Caco-2 (cell line): ENCODE measurements at regions not wholly inside any gene's neighbourhood (a gene's known extent, or its start where the extent isn't known, plus 50 kb on each side); places are given as distances from the start of the nearest gene placed in this dataset.
A peak's percentile ranks its signal among the peaks of the same experiment; 100 is the strongest.

Experiments
- BruUV-seq: library from RNA; stranded (reverse); fragments of 400-500 nt; replicated peaks from 2 replicates; lab custom pipeline; 2021; lab: Mats Ljungman, UMichigan
- CTCF ChIA-PET: fragments of 300-600 bp; sonication (Branson Sonifier 250); formaldehyde crosslinking; loops from one replicate; lab custom pipeline; 2022; ENCODE audit warnings: antibody characterized with exemption; lab: Charles Lee
- POLR2A ChIA-PET: fragments of 300-600 bp; sonication (Branson Sonifier 250); formaldehyde crosslinking; loops from one replicate; lab custom pipeline; 2022; ENCODE audit warnings: antibody characterized with exemption; lab: Charles Lee
- DNase-seq, 2 experiments: peaks; one replicate each; pipeline versions ENCODE4 v3.0.0 to v3.0.0-alpha.2; 2020 to 2022
- H3K27me3 ChIP-seq: replicated peaks from 2 replicates; pipeline ENCODE4 v1.6.0; 2011; ENCODE audit warnings: low read length; ENCODE audit not compliant: control insufficient read depth, insufficient read depth
- H3K36me3 ChIP-seq: 2 replicates; pipeline ENCODE4 v1.5.1; 2011; ENCODE audit warnings: low read length; ENCODE audit not compliant: control insufficient read depth, insufficient read depth
- H3K4me1 ChIP-seq: fragments of 250-450 bp; sonication (Bioruptor Pico); 2 replicates; pipeline ENCODE4 v1.5.1; 2020; ENCODE audit warnings: mild to moderate bottlenecking
- H3K4me3 ChIP-seq: 2 replicates; pipeline ENCODE4 v1.5.1; 2011; ENCODE audit warnings: low read depth, mild to moderate bottlenecking, control low read depth, low read length
- H3K9me3 ChIP-seq: fragments of 250-450 bp; sonication (Bioruptor Pico); 2 replicates; pipeline ENCODE4 v1.5.1; 2020; ENCODE audit warnings: mild to moderate bottlenecking, moderate library complexity
- H3K27ac Mint-ChIP-seq: one replicate; pipeline ENCODE4 v1.8.0; 2022; ENCODE audit warnings: mixed read lengths; ENCODE audit not compliant: unreplicated experiment
- H3K27me3 Mint-ChIP-seq: one replicate; pipeline ENCODE4 v1.8.0; 2022; ENCODE audit warnings: mixed read lengths; ENCODE audit not compliant: insufficient read depth, unreplicated experiment
- H3K36me3 Mint-ChIP-seq: one replicate; pipeline ENCODE4 v1.8.0; 2022; ENCODE audit warnings: mild to moderate bottlenecking, mixed read lengths; ENCODE audit not compliant: insufficient read depth, unreplicated experiment
- H3K4me1 Mint-ChIP-seq: one replicate; pipeline ENCODE4 v1.8.0; 2022; ENCODE audit warnings: low read depth, mixed read lengths; ENCODE audit not compliant: unreplicated experiment
- H3K4me3 Mint-ChIP-seq: one replicate; pipeline ENCODE4 v1.8.0; 2022; ENCODE audit warnings: mild to moderate bottlenecking, moderate library complexity, mixed read lengths; ENCODE audit not compliant: unreplicated experiment
- H3K9me3 Mint-ChIP-seq: one replicate; pipeline ENCODE4 v1.8.0; 2022; ENCODE audit warnings: mixed read lengths; ENCODE audit not compliant: unreplicated experiment
- CTCF ChIP-seq, 2 experiments: fragments of 200-600 bp in 1 of 2; IDR thresholded peaks; 1 replicate in 1 of 2; 2 replicates in 1 of 2; pipeline versions ENCODE4 v1.5.1 to v1.8.0; 2011 to 2022; ENCODE audit warnings: antibody characterized with exemption in 1 of 2, control low read depth in 1 of 2, inconsistent platforms in 1 of 2, low read depth in 1 of 2, low read length in 1 of 2, mild to moderate bottlenecking in 1 of 2, moderate library complexity in 1 of 2; ENCODE audit not compliant: insufficient read depth in 1 of 2, severe bottlenecking in 1 of 2, unreplicated experiment in 1 of 2
- intact Hi-C: fragments of 100-400 bp; cut with micrococcal nuclease; formaldehyde crosslinking; loops from one replicate; pipeline ENCODE4 v1.10.0; 2022; ENCODE audit not compliant: unreplicated experiment

DNA sequence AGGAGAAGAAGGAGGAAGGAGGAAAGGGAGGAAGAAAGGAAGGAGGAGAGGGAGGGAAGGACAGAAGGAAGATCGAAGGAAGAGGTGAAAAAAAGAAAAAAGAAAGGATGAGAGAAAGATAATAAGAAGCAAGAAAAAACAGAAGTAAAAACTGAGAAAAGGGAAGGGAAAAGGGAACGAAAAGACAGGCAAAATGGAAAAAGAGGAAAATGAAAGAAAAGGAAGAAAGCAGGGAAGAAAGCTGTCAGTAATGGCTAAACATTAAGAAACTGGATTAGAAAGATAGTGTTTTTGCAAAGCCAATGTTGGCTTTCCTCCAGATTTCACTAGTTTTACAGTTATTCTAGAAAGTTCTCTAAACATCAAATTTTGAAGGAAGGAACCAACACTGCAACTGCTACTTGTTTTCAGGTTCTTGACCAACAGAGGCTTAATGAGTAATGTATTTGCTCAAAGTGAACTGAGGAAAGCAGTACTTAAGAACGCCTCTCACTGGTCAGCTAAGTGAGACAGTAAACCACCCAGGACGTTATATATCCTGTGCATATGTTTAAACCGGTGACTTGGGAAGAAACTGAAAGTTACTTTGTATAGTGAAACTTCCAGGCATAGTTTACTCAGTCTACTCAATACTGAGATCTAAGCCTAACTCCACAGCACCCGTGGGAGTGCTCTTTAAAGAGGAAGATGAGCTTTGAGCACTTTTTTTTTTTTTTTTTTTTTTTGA lies 286.2 kb upstream of the TRIB2 start:
- Histone ChIP-seq H3K4me1 (no peaks in the 10 kb centered on the region), H3K9me3 (0 out of 2 replicates have a peak, but pooled peaks cover 3% of the 10 kb centered on the region), H3K27me3 (no peaks in the 10 kb centered on the region), H3K4me3 (no peak overlapping the region), H3K36me3 (no peaks in the 10 kb centered on the region)
- POLR2A ChIA-PET = no interaction called here
- H3K36me3 Mint-ChIP-seq = no peaks in the 10 kb centered on the region
- peaks cover 8% of the 10 kb centered on the region for H3K27me3 Mint-ChIP-seq
- no peak for DNase-seq
- H3K4me1 Mint-ChIP-seq = no peaks in the 10 kb centered on the region
- no TSS peak for BruUV-seq
- H3K9me3 Mint-ChIP-seq = no peaks in the 10 kb centered on the region
- no peak overlapping the region for H3K27ac Mint-ChIP-seq
- no peak overlapping the region for H3K4me3 Mint-ChIP-seq
- CTCF ChIA-PET = interaction anchor here (0.9 kb wide), 1 partner anchor 501 kb away, joined by 7 read pairs; no protein-coding TSS in a partner anchor
- intact Hi-C loops = no loop called here
- no peak for TF ChIP-seq CTCF (IDR thresholded peaks at IDR 0.05; ENCODE audit: insufficient read depth in 1 of 2, low read depth in 1 of 2, low read length in 1 of 2, severe bottlenecking in 1 of 2, unreplicated experiment in 1 of 2)

- TF ChIP-seq CTCF (IDR thresholded peaks at IDR 0.05; ENCODE audit: insufficient read depth in 1 of 2, low read depth in 1 of 2, low read length in 1 of 2, severe bottlenecking in 1 of 2, unreplicated experiment in 1 of 2) = no peak
- Histone ChIP-seq H3K4me3 (no peak overlapping the region), H3K36me3 (no peaks in the 10 kb centered on the region), H3K9me3 (0 out of 2 replicates have a peak, but pooled peaks cover 3% of the 10 kb centered on the region), H3K27me3 (no peaks in the 10 kb centered on the region), H3K4me1 (no peaks in the 10 kb centered on the region)
- Mint-ChIP-seq H3K4me1 (no peaks in the 10 kb centered on the region), H3K27me3 (peaks cover 8% of the 10 kb centered on the region), H3K27ac (no peak overlapping the region), H3K36me3 (no peaks in the 10 kb centered on the region), H3K9me3 (no peaks in the 10 kb centered on the region), H3K4me3 (no peak overlapping the region)
- POLR2A ChIA-PET = no interaction called here
- no peak for DNase-seq
- intact Hi-C loops = loop anchor here (1.0 kb wide), 4 partner anchors 173 to 574 kb away; partner anchors contain the start of gene TRIB2
- BruUV-seq = no TSS peak
- CTCF ChIA-PET = interaction anchor here (0.6 to 1.6 kb wide), 12 partner anchors 10 to 574 kb away, joined by 3 to 31 read pairs (median 4); partner anchors contain the start of gene TRIB2
These were observed 283.6 kb upstream of the TRIB2 start for GRCh38 chr2:12432985-12433625.

DNA sequence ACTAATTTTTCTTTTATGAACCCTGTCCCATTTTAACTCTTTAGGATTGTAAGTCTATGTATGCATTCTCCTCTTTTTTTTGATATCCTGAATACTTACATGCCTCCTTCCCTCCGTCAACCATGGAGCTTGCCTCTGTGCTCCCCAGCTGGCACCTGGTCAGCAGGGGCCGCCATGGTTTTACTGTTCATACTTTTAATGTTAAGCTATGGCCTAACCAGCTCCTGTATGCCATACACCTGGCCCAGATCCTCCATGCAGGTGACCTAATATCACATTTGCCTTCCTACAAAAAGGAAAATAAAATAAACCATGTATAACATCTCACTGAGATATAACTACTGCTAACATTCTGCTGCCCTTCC lies 283.1 kb upstream of the TRIB2 start:
- Histone ChIP-seq H3K4me1 (no peaks in the 10 kb centered on the region), H3K27me3 (no peaks in the 10 kb centered on the region), H3K4me3 (no peak overlapping the region), H3K36me3 (no peaks in the 10 kb centered on the region), H3K9me3 (0 out of 2 replicates have a peak, but pooled peaks cover 3% of the 10 kb centered on the region)
- POLR2A ChIA-PET = no interaction called here
- CTCF ChIA-PET = interaction anchor here (0.6 to 1.6 kb wide), 14 partner anchors 9 to 573 kb away, joined by 3 to 31 read pairs (median 4); partner anchors contain the start of gene TRIB2
- Mint-ChIP-seq H3K27ac (no peak overlapping the region), H3K4me1 (no peaks in the 10 kb centered on the region), H3K27me3 (peaks cover 4% of the 10 kb centered on the region), H3K4me3 (no peak overlapping the region), H3K36me3 (no peaks in the 10 kb centered on the region), H3K9me3 (no peaks in the 10 kb centered on the region)
- TF ChIP-seq CTCF (IDR thresholded peaks at IDR 0.05; ENCODE audit: insufficient read depth in 1 of 2, low read depth in 1 of 2, low read length in 1 of 2, severe bottlenecking in 1 of 2, unreplicated experiment in 1 of 2) = peak in 1 of 2 experiments; percentile 53
- BruUV-seq = no TSS peak
- peak; percentile 41 to 49 for DNase-seq
- intact Hi-C loops = loop anchor here (1.0 kb wide), 4 partner anchors 173 to 574 kb away; partner anchors contain the start of gene TRIB2
